ENCODE measurements at regions not wholly inside any gene's neighbourhood (a gene's known extent, or its start where the extent isn't known, plus 50 kb on each side); places are given as distances from the start of the nearest gene placed in this dataset.

- DNase-seq (ENCODE audit: low spot score in 2 of 2, unreplicated experiment in 2 of 2): no peak
- no peaks in the 10 kb centered on the region for H3K36me3 Mint-ChIP-seq
- TF ChIP-seq CTCF (IDR thresholded peaks at IDR 0.05; ENCODE audit: unreplicated experiment): no peak
Observed at GRCh38 chr21:20645344-20645743, 352.9 kb upstream of the NCAM2 start.

GRCh38 chr21:20646431-20647165 lies 351.6 kb upstream of the NCAM2 start:
- H3K4me1 Mint-ChIP-seq: no peaks in the 10 kb centered on the region
- H3K36me3 Mint-ChIP-seq: no peaks in the 10 kb centered on the region
- no peak for DNase-seq (ENCODE audit: low spot score in 2 of 2, unreplicated experiment in 2 of 2)
- H3K4me3 Mint-ChIP-seq: no peak overlapping the region
- peaks cover 4% of the 10 kb centered on the region for H3K9me3 Mint-ChIP-seq
- no peak for TF ChIP-seq CTCF (IDR thresholded peaks at IDR 0.05; ENCODE audit: unreplicated experiment)
- no peak overlapping the region for H3K27ac Mint-ChIP-seq
- no peaks in the 10 kb centered on the region for H3K27me3 Mint-ChIP-seq (ENCODE audit: low read depth)

More at GRCh38 chr21:20645344-20645743, 352.9 kb upstream of the NCAM2 start:
- no peak overlapping the region for H3K4me3 Mint-ChIP-seq
- no peak overlapping the region for H3K27ac Mint-ChIP-seq
- H3K4me1 Mint-ChIP-seq: no peaks in the 10 kb centered on the region
- H3K27me3 Mint-ChIP-seq (ENCODE audit: low read depth): no peaks in the 10 kb centered on the region
- H3K9me3 Mint-ChIP-seq: peaks cover 4% of the 10 kb centered on the region

GRCh38 chr21:20647607-20648006 lies 350.6 kb upstream of the NCAM2 start:
- Mint-ChIP-seq H3K36me3 (no peaks in the 10 kb centered on the region), H3K4me1 (no peaks in the 10 kb centered on the region), H3K4me3 (no peak overlapping the region), H3K9me3 (peaks cover 4% of the 10 kb centered on the region), H3K27me3 (ENCODE audit: low read depth) (no peaks in the 10 kb centered on the region), H3K27ac (no peak overlapping the region)
- TF ChIP-seq CTCF (IDR thresholded peaks at IDR 0.05; ENCODE audit: unreplicated experiment): no peak
- no peak for DNase-seq (ENCODE audit: low spot score in 2 of 2, unreplicated experiment in 2 of 2)

- Mint-ChIP-seq H3K36me3 (no peaks in the 10 kb centered on the region), H3K27me3 (ENCODE audit: low read depth) (no peaks in the 10 kb centered on the region), H3K4me3 (no peak overlapping the region), H3K4me1 (no peaks in the 10 kb centered on the region), H3K27ac (no peak overlapping the region), H3K9me3 (peaks cover 4% of the 10 kb centered on the region)
- no peak for DNase-seq (ENCODE audit: low spot score in 2 of 2, unreplicated experiment in 2 of 2)
- TF ChIP-seq CTCF (IDR thresholded peaks at IDR 0.05; ENCODE audit: unreplicated experiment): no peak
Observed at GRCh38 chr21:20649231-20649630, 349.0 kb upstream of the NCAM2 start.

GRCh38 chr21:20652846-20653245 lies 345.4 kb upstream of the NCAM2 start:
- Mint-ChIP-seq H3K9me3 (peaks cover 4% of the 10 kb centered on the region), H3K27ac (no peak overlapping the region), H3K4me3 (no peak overlapping the region), H3K27me3 (ENCODE audit: low read depth) (no peaks in the 10 kb centered on the region), H3K4me1 (no peaks in the 10 kb centered on the region), H3K36me3 (no peaks in the 10 kb centered on the region)
- DNase-seq (ENCODE audit: low spot score in 2 of 2, unreplicated experiment in 2 of 2): no peak
- TF ChIP-seq CTCF (IDR thresholded peaks at IDR 0.05; ENCODE audit: unreplicated experiment): no peak

Measured in mesothelial cell of epicardium (in vitro differentiated cells).